ENCODE measurements at regions not wholly inside any gene's neighbourhood (a gene's known extent, or its start where the extent isn't known, plus 50 kb on each side); places are given as distances from the start of the nearest gene placed in this dataset.
"Not testable (repeated sequence)": the region's sequence is repeated elsewhere in the genome, so short reads cannot be mapped to it uniquely, and the experiment has no call there.

- DNase-seq (no peak), ATAC-seq (replicated peaks in 1 of 2) (no peak)
- no peaks in the 10 kb centered on the region for H3K27me3 Mint-ChIP-seq (ENCODE audit: low read depth)
- H3K9me3 Mint-ChIP-seq = peaks cover 4 to 8% of the 10 kb centered on the region in 2 donors
- no peak overlapping the region for H3K27ac Mint-ChIP-seq
- no peaks in the 10 kb centered on the region for H3K36me3 Mint-ChIP-seq (ENCODE audit: insufficient read depth in 2 of 2)
- H3K4me3 Mint-ChIP-seq = no peak overlapping the region
- no peaks in the 10 kb centered on the region for H3K4me1 Mint-ChIP-seq (ENCODE audit: low read depth)
Measured at GRCh38 chr3:161682715-161683114, 186.1 kb downstream of the OTOL1 start.

GRCh38 chr3:161689584-161690298, 193.1 kb downstream of the OTOL1 start:
- no peaks in the 10 kb centered on the region for H3K36me3 Mint-ChIP-seq (ENCODE audit: insufficient read depth in 2 of 2)
- no peaks in the 10 kb centered on the region for H3K4me1 Mint-ChIP-seq (ENCODE audit: low read depth)
- no peak for ATAC-seq (replicated peaks in 1 of 2)
- H3K27me3 Mint-ChIP-seq (ENCODE audit: low read depth) = no peaks in the 10 kb centered on the region
- no peak overlapping the region for H3K4me3 Mint-ChIP-seq
- DNase-seq = no peak
- peaks cover 2 to 6% of the 10 kb centered on the region in 2 donors for H3K9me3 Mint-ChIP-seq
- no peak overlapping the region for H3K27ac Mint-ChIP-seq

DNA sequence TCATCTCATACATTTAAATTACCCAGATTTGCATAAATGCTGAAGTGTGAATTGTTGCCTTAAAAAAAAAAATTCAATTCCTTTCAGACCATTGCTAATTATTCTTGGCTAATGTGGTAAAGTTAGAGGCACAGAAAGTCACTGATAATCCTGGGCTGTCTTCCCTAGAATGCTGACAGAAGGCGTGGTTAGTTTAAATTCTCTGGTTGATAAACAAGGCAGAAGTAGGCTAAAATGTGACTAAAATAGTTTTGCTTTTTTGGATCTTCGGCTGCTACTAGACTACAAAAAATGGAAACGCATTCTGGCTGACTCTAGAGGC, 193.7 kb downstream of the OTOL1 start:
- Mint-ChIP-seq H3K9me3 (peaks cover 2 to 6% of the 10 kb centered on the region in 2 donors), H3K4me3 (no peak overlapping the region), H3K4me1 (ENCODE audit: low read depth) (no peaks in the 10 kb centered on the region), H3K27ac (no peak overlapping the region), H3K36me3 (ENCODE audit: insufficient read depth in 2 of 2) (no peaks in the 10 kb centered on the region), H3K27me3 (ENCODE audit: low read depth) (no peaks in the 10 kb centered on the region)
- no peak for DNase-seq
- no peak for ATAC-seq (replicated peaks in 1 of 2)

DNA sequence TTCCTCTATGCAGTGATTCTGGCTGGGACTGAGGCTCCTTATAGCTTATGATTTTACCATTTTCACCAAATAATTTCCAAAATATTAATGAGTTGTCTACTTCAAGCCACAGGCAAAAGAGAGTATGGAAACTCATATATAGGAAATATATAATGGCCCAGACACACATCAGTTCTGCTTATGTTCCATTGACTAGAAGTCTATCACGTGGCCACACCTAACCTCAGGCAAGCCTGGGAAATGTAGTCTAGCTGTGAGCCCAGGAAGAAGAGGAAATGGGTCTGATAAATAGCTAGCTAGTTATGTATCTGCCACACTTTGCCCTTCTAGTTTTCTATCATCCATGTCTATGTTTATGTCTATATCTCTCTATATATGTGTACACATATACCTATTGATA, 195.1 kb downstream of the OTOL1 start:
- no peaks in the 10 kb centered on the region for H3K4me1 Mint-ChIP-seq (ENCODE audit: low read depth)
- H3K27ac Mint-ChIP-seq = no peak overlapping the region
- DNase-seq = no peak
- H3K9me3 Mint-ChIP-seq = no peaks in the 10 kb centered on the region
- no peak for ATAC-seq (replicated peaks in 1 of 2)
- no peaks in the 10 kb centered on the region for H3K27me3 Mint-ChIP-seq (ENCODE audit: low read depth)
- H3K36me3 Mint-ChIP-seq (ENCODE audit: insufficient read depth in 2 of 2) = no peaks in the 10 kb centered on the region
- H3K4me3 Mint-ChIP-seq = no peak overlapping the region

DNA sequence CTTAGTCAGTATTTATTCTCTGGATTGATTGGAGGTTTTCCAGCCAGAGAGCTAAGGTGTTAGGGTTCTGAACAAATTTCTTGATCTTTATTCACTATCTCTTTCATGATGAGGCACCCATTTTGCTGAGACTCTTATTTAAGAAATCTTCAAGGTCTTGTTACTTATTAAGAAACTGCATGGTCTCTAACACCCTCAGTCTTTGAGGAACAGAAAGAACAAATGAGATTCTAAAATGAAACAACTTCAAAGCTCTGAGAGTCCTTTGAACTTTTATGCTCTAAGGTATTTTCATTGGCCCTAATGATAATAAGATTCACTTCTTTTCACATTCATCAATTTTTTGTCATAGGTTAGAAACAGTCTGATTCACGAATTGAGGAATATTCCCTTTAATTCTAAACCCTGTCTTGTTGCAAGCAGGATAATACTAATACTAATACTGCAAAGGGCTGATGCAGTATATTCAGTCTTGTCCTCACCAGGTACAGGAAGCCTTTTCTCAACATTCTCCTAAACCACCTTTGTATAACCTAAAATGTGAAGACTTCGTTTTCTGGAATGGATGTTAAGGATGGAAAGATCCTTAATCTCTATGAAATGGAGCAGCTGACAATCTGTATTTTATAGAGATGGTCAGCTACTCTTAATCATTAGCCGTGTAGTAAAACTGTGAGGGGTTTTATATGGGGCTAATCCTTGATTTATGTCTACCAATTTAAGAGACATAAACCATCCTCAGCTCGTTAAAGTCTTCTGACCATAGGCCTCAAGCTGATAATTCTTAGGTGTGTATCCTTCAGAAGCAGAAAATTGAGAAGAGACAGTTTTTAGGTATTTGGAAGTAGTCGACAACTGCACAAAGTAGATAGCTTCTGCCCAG, 198.3 kb downstream of the OTOL1 start:
- DNase-seq = no peak
- no peaks in the 10 kb centered on the region for H3K27me3 Mint-ChIP-seq (ENCODE audit: low read depth)
- H3K4me1 Mint-ChIP-seq (ENCODE audit: low read depth) = no peaks in the 10 kb centered on the region
- no peaks in the 10 kb centered on the region for H3K9me3 Mint-ChIP-seq
- H3K36me3 Mint-ChIP-seq (ENCODE audit: insufficient read depth in 2 of 2) = no peaks in the 10 kb centered on the region
- ATAC-seq (replicated peaks in 1 of 2) = no peak
- H3K4me3 Mint-ChIP-seq = no peak overlapping the region
- no peak overlapping the region for H3K27ac Mint-ChIP-seq

DNA sequence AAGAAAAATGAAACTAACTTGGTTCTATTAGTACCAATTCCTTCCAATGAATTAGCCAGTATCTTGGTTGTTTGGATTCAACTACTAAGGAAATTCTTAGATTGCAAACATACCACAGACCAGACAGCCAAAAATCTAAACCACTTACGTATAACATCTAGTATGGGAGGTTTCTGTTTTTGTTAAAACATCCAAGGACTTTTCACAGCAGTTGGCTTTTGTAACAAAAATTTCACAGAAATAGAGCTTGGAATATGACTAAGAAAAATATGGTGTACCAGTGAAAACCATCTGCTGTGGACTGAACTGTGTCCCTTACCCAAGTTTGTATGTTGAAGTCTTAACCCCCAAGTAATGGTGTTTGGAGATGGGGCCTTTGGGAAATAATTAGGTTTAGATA, 199.2 kb downstream of the OTOL1 start:
- ATAC-seq (replicated peaks in 1 of 2) (no peak), DNase-seq (no peak)
- H3K4me3 Mint-ChIP-seq = no peak overlapping the region
- H3K27me3 Mint-ChIP-seq (ENCODE audit: low read depth) = no peaks in the 10 kb centered on the region
- no peaks in the 10 kb centered on the region for H3K9me3 Mint-ChIP-seq
- H3K4me1 Mint-ChIP-seq (ENCODE audit: low read depth) = no peaks in the 10 kb centered on the region
- no peaks in the 10 kb centered on the region for H3K36me3 Mint-ChIP-seq (ENCODE audit: insufficient read depth in 2 of 2)
- H3K27ac Mint-ChIP-seq = no peak overlapping the region

DNA sequence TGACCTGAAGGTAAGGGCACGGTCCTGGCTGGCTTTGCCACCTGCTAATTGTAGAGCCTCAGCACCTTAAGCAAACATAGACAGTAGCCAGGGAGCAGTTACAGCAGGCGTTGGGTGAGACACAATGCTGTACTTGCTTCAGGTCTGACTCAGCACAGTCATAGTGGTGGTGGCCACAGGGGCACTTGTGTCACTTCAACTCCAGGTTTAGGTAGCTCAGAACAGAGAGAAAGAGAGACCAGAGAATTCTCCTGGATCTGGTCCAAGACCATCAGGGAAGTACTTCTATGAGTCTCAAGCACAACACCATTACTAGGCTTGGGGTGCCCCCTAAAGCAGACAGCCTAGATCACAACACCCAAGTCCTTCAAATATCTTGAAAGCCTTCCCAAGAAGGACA, 204.4 kb downstream of the OTOL1 start:
- H3K36me3 Mint-ChIP-seq (ENCODE audit: insufficient read depth in 2 of 2) = no peaks in the 10 kb centered on the region
- no peaks in the 10 kb centered on the region for H3K9me3 Mint-ChIP-seq
- no peak overlapping the region for H3K4me3 Mint-ChIP-seq
- H3K4me1 Mint-ChIP-seq (ENCODE audit: low read depth) = no peaks in the 10 kb centered on the region
- no peak for ATAC-seq (replicated peaks in 1 of 2)
- H3K27ac Mint-ChIP-seq = no peak overlapping the region
- no peaks in the 10 kb centered on the region for H3K27me3 Mint-ChIP-seq (ENCODE audit: low read depth)
- DNase-seq = no peak

DNA sequence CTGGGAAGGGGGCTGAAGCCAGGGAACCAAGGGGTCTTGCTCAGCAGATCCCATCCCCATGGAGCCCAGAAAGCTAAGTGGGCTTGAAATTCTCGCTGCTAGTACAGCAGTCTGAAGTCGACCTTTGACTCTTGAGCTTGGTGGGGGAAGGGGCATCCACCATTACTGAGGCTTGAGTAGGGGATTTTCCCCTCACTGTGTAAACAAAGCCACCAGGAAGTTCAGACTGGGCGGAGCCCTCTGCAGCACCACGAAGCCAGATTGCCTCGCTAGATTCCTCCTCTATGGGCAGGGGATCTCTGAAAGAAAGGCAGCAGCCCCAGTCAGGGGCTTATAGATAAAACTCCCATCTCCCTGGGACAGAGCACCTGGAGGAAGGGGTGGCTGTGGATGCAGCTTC, 210.6 kb downstream of the OTOL1 start:
- DNase-seq; H3K36me3 Mint-ChIP-seq (ENCODE audit: insufficient read depth in 2 of 2); H3K27me3 Mint-ChIP-seq (ENCODE audit: low read depth); H3K4me3 Mint-ChIP-seq; H3K27ac Mint-ChIP-seq; ATAC-seq (replicated peaks in 1 of 2); H3K4me1 Mint-ChIP-seq (ENCODE audit: low read depth): not testable (repeated sequence)
- peaks cover 2 to 15% of the 10 kb centered on the region in 2 donors for H3K9me3 Mint-ChIP-seq

DNA sequence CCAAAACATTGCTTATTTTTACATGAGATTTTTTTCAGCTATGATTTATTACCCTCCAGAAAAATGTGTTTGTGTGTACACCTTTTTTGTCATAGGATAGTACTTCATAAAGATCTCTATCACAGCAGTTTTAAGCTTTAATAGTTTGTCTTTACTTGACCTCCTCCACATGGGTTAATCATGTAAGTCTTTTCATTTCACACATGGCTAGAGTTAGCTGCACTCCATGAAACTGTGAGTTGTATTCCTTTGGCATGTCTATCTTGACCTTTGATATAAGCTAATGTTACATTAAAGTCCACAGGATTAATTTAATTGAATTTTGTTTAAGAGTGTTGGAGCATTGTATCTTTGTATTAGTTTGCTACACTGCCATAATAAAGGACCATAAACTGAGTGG, 217.1 kb downstream of the OTOL1 start:
- no peaks in the 10 kb centered on the region for H3K4me1 Mint-ChIP-seq (ENCODE audit: low read depth)

DNA sequence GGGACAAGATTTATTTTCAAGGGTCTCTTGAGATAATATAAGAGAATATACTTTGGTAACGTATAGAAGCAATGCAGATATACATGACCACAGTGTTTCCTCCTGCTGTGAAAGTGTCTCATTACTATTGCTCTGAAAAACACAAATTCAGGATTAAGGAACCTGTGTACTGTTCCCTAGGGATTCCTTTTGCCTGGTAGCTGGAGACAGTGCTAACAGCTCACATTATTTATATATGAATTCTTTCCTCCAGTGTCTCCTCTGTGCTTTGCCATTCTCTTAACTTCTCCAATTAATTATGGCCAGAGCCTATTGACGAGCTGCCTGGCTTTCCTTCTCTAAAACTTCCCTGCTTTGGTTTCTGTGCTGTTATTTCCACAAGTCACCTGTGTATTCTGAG, 235.4 kb downstream of the OTOL1 start:
- Mint-ChIP-seq H3K27me3 (ENCODE audit: low read depth) (no peaks in the 10 kb centered on the region), H3K9me3 (peaks cover 0 to 4% of the 10 kb centered on the region in 2 donors), H3K27ac (no peak overlapping the region), H3K4me1 (ENCODE audit: low read depth) (no peaks in the 10 kb centered on the region), H3K36me3 (ENCODE audit: insufficient read depth in 2 of 2) (no peaks in the 10 kb centered on the region), H3K4me3 (no peak overlapping the region)
- no peak for ATAC-seq (replicated peaks in 1 of 2)
- DNase-seq = no peak

More for the DNA sequence above, 217.1 kb downstream of the OTOL1 start:
- Mint-ChIP-seq H3K9me3 (peaks cover 5 to 9% of the 10 kb centered on the region in 2 donors), H3K4me3 (no peak overlapping the region), H3K27me3 (ENCODE audit: low read depth) (no peaks in the 10 kb centered on the region), H3K36me3 (ENCODE audit: insufficient read depth in 2 of 2) (no peaks in the 10 kb centered on the region), H3K27ac (no peak overlapping the region)
- DNase-seq (no peak), ATAC-seq (replicated peaks in 1 of 2) (no peak)

DNA sequence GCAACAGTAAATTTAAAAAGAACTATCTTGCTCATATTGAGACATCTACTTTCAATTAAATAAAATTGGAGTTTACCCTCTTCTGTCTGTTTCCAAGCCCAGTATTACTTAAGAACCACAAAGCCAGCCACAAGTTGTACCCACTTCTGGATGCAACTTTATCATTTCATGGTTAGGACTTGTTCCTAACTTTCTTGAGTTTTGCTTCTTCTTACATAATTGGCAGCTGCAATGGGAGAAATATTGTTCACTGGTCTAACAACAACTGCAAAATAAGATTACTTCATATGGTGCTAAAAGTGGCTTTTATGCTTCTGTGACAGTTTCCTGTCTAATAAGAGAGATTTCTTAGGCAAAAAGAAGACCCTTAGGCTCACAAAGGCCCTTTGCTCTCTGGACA, 240.6 kb downstream of the OTOL1 start:
- DNase-seq (no peak), ATAC-seq (replicated peaks in 1 of 2) (no peak)
- H3K27me3 Mint-ChIP-seq (ENCODE audit: low read depth) = no peaks in the 10 kb centered on the region
- peaks cover 0 to 7% of the 10 kb centered on the region in 2 donors for H3K9me3 Mint-ChIP-seq
- H3K27ac Mint-ChIP-seq = no peak overlapping the region
- H3K4me3 Mint-ChIP-seq = no peak overlapping the region
- H3K36me3 Mint-ChIP-seq (ENCODE audit: insufficient read depth in 2 of 2) = no peaks in the 10 kb centered on the region
- no peaks in the 10 kb centered on the region for H3K4me1 Mint-ChIP-seq (ENCODE audit: low read depth)

DNA sequence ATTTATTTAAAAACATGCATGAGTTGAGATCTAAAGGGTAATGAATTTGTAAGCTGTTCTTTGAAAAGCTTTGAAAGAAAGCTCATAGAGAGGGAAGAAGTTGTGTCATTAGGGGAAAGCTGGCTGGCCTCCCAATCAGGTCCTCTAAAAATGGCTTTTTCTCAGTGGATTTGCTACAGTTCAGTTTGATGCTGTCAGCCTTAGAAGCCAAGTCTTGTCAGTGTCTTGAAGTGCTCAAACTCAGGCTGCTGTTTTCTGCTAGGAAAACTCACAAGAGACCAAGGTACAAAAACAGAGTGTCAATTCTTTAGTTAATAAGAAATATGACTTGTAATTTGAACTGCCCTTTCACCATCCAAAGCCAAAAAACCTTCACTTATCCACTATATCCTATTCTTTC, 243.8 kb downstream of the OTOL1 start:
- Mint-ChIP-seq H3K27ac (no peak overlapping the region), H3K4me1 (ENCODE audit: low read depth) (no peaks in the 10 kb centered on the region), H3K36me3 (ENCODE audit: insufficient read depth in 2 of 2) (no peaks in the 10 kb centered on the region), H3K9me3 (peaks cover 0 to 10% of the 10 kb centered on the region in 2 donors), H3K27me3 (ENCODE audit: low read depth) (no peaks in the 10 kb centered on the region), H3K4me3 (no peak overlapping the region)
- DNase-seq = no peak
- ATAC-seq (replicated peaks in 1 of 2) = no peak

GRCh38 chr3:161744366-161744765, 247.8 kb downstream of the OTOL1 start:
- H3K36me3 Mint-ChIP-seq (ENCODE audit: insufficient read depth in 2 of 2) = no peaks in the 10 kb centered on the region
- H3K27me3 Mint-ChIP-seq (ENCODE audit: low read depth) = no peaks in the 10 kb centered on the region
- no peak overlapping the region for H3K4me3 Mint-ChIP-seq
- H3K27ac Mint-ChIP-seq = no peak overlapping the region
- no peak for DNase-seq
- no peak for ATAC-seq (replicated peaks in 1 of 2)
- no peaks in the 10 kb centered on the region for H3K4me1 Mint-ChIP-seq (ENCODE audit: low read depth)
- peaks cover 0 to 6% of the 10 kb centered on the region in 2 donors for H3K9me3 Mint-ChIP-seq

All from activated T-cell treated with anti-CD3 and anti-CD28 coated beads, Interleukin-2, amount 50 U/mL, for 72 hours (primary cell).